ENCODE measurements at regions not wholly inside any gene's neighbourhood (a gene's known extent, or its start where the extent isn't known, plus 50 kb on each side); places are given as distances from the start of the nearest gene placed in this dataset.
A peak's percentile ranks its signal among the peaks of the same experiment; 100 is the strongest.

GRCh38 chr22:19574247-19574646 lies 50.0 kb upstream of the CLDN5 start:
- H3K9me3 ChIP-seq: no peaks in the 10 kb centered on the region
- no peak overlapping the region for H3K4me3 ChIP-seq
- 84 to 96% (median 91%) methylated on average over 4 of the region's 4 CpGs for WGBS, 5 donors
- DNase-seq: no peak
- H3K27me3 ChIP-seq (replicated peaks in 1 of 7): peaks cover 0 to 8% (median 0%) of the 10 kb centered on the region in 7 donors
- TF ChIP-seq POLR2A (IDR thresholded peaks at IDR 0.05) (no peak), POLR2AphosphoS5 (IDR thresholded peaks at IDR 0.05) (no peak)
- TF ChIP-seq, protein P1, sequence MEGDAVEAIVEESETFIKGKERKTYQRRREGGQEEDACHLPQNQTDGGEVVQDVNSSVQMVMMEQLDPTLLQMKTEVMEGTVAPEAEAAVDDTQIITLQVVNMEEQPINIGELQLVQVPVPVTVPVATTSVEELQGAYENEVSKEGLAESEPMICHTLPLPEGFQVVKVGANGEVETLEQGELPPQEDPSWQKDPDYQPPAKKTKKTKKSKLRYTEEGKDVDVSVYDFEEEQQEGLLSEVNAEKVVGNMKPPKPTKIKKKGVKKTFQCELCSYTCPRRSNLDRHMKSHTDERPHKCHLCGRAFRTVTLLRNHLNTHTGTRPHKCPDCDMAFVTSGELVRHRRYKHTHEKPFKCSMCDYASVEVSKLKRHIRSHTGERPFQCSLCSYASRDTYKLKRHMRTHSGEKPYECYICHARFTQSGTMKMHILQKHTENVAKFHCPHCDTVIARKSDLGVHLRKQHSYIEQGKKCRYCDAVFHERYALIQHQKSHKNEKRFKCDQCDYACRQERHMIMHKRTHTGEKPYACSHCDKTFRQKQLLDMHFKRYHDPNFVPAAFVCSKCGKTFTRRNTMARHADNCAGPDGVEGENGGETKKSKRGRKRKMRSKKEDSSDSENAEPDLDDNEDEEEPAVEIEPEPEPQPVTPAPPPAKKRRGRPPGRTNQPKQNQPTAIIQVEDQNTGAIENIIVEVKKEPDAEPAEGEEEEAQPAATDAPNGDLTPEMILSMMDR (IDR thresholded peaks at IDR 0.05 in 8 of 11, conservative IDR thresholded peaks at IDR 0.05 in 3 of 11): no peak
- intact Hi-C loops (cut with DNase I; ENCODE audit: low total_unique reads): no loop called here
- no peaks in the 10 kb centered on the region for H3K36me3 ChIP-seq
- no peak overlapping the region for H3K27ac ChIP-seq
- peaks cover 0 to 37% (median 15%) of the 10 kb centered on the region in 6 donors for H3K4me1 ChIP-seq

DNA sequence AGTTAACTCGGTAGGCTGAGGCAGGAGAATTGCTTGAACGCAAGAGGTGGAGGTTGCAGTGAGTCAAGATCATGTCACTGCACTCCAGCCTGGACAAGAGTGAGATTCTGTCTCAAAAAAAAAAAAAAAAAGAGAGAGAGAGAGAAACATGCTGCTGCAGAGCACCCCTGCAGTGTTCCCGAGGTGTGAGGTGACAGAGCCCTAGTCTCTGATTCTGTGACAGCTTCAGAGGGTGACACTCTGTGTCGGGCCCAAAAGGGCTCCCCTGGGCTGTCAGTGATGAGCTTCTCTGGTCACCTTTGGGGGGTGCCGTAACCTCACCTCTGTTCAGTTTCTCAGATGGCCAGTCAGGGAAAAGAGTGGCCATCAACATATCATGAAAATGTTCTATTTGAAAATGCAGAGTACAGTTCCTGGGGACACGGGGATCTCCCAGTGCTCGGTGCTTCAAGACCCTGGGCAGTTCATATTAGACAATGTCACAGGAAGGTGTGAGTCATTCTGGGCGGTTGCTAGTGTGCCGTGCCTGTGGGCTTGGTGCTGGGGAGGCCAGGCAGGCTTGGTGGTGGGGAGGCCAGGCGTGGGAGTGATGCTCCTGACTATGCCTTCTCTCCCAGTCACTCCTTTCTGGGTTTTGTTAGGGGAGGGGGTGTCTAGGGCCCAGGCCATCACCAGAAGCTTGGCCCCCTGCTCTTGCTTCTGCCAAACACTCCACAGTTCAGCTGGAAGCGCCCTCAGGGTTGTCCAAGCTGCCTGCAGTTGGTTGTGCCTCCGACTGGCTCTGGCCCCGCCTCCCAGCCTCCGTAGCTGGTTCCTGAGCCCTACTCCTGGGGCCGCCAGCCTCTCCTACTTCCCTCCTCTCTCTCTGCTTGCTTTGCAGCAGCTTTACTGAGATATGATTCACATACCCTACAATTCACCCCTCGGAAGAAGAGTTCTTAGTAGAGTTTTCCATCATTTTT lies 52.5 kb upstream of the CLDN5 start:
- DNase-seq: no peak
- 35 to 52% (median 37%) methylated on average over 15 to 16 of the region's 16 CpGs for WGBS, 5 donors
- H3K27ac ChIP-seq: peak overlapping the region in 3 of 8 donors; percentile 25 to 35 (median 29)
- H3K9me3 ChIP-seq: no peaks in the 10 kb centered on the region
- no peak overlapping the region for H3K4me3 ChIP-seq
- no peaks in the 10 kb centered on the region for H3K36me3 ChIP-seq
- H3K4me1 ChIP-seq: peaks cover 0 to 43% (median 24%) of the 10 kb centered on the region in 6 donors
- intact Hi-C loops (cut with DNase I; ENCODE audit: low total_unique reads): no loop called here
- H3K27me3 ChIP-seq (replicated peaks in 1 of 7): peaks cover 0 to 10% (median 0%) of the 10 kb centered on the region in 7 donors
- TF ChIP-seq POLR2A (IDR thresholded peaks at IDR 0.05) (no peak), POLR2AphosphoS5 (IDR thresholded peaks at IDR 0.05) (peak in 1 of 3 donors; percentile 47)

DNA sequence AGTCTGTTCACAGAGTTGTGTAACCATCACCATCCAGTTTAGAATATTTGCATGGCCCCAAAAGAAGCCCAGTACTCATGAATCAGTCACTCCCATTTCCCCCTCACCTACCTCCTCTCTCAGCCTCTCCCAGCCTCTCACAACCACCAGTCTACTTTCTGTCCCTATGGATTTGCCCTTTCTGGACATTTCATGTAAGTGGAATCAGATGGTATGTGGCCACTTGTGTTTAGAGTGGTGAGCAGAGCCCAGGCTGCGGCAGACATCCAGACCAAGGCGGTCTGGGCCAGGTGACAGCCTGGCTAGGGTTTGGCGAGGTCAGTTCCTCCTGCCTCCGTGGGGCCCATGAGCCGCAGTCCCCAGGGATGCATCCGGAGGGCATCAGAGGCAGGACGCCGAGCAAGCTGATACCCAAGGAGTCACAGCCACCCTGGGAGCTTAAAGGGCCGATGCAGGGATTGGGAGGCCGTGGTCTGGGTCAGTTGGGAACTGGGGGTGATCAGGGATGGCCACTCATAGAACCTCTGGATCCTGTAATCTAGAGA lies 53.3 kb upstream of the CLDN5 start:
- TF ChIP-seq, protein P1 (IDR thresholded peaks at IDR 0.05 in 8 of 11, conservative IDR thresholded peaks at IDR 0.05 in 3 of 11): no peak
- TF ChIP-seq POLR2A (IDR thresholded peaks at IDR 0.05): no peak
- TF ChIP-seq POLR2AphosphoS5 (IDR thresholded peaks at IDR 0.05): no peak
- Histone ChIP-seq H3K4me3 (no peak overlapping the region), H3K4me1 (peaks cover 0 to 38% (median 21%) of the 10 kb centered on the region in 6 donors), H3K27ac (peak overlapping the region in 3 of 8 donors; percentile 25 to 35 (median 29)), H3K27me3 (replicated peaks in 1 of 7) (peaks cover 0 to 10% (median 0%) of the 10 kb centered on the region in 7 donors), H3K9me3 (no peaks in the 10 kb centered on the region), H3K36me3 (no peaks in the 10 kb centered on the region)
- no peak for DNase-seq
- intact Hi-C loops (cut with DNase I; ENCODE audit: low total_unique reads): no loop called here
- WGBS, 5 donors: 80 to 91% (median 85%) methylated on average over 10 of the region's 10 CpGs

DNA sequence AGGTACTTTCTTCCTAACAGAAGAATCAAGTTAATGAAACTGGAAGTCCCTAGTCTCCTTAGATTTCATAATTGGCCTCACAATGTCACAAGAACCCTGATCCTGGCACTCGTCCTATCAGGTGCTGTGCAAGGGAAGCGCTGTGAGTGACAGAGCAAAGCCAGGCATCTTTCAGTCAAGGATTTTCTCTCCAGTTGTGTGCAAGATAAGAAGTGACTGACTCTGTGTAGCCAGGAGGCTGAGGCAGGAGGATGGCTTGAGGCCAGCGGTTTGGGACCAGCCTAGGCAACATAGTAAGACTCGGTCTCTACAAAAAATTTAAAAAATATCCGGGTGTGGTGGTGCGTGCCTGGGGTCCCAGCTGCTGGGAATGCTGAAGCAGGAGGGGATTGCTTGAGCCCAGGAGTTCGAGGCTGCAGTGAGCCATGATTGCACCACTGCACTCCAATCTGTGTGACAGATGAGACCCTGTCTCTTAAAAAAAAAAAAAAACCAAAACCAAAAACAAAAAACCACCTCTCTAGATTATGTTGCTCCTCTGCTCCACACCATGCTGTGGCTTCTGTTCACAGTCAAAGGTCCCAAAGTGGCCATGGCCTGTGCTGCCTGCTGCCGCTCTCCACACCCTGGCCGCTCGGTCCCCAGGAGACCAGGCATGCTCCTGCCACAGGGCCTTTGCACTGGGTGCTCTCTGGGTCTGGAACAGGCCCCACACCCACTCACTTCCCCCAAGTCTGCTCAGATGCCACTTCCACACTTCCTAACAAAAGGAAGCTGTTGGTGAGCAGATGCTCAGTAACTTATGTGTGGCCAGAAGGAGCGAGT lies 54.2 kb upstream of the CLDN5 start:
- intact Hi-C loops (cut with DNase I; ENCODE audit: low total_unique reads): no loop called here
- H3K4me3 ChIP-seq: no peak overlapping the region
- 83 to 94% (median 87%) methylated on average over 11 of the region's 11 CpGs for WGBS, 5 donors
- H3K36me3 ChIP-seq: no peaks in the 10 kb centered on the region
- no peak for DNase-seq
- H3K4me1 ChIP-seq: peaks cover 0 to 38% (median 21%) of the 10 kb centered on the region in 6 donors
- H3K9me3 ChIP-seq: no peaks in the 10 kb centered on the region
- TF ChIP-seq POLR2A (IDR thresholded peaks at IDR 0.05) (no peak), POLR2AphosphoS5 (IDR thresholded peaks at IDR 0.05) (no peak)
- TF ChIP-seq, protein P1 (IDR thresholded peaks at IDR 0.05 in 8 of 11, conservative IDR thresholded peaks at IDR 0.05 in 3 of 11): no peak
- H3K27me3 ChIP-seq (replicated peaks in 1 of 7): peaks cover 0 to 10% (median 0%) of the 10 kb centered on the region in 7 donors
- no peak overlapping the region for H3K27ac ChIP-seq
